ENCODE measurements at regions not wholly inside any gene's neighbourhood (a gene's known extent, or its start where the extent isn't known, plus 50 kb on each side); places are given as distances from the start of the nearest gene placed in this dataset.

DNA sequence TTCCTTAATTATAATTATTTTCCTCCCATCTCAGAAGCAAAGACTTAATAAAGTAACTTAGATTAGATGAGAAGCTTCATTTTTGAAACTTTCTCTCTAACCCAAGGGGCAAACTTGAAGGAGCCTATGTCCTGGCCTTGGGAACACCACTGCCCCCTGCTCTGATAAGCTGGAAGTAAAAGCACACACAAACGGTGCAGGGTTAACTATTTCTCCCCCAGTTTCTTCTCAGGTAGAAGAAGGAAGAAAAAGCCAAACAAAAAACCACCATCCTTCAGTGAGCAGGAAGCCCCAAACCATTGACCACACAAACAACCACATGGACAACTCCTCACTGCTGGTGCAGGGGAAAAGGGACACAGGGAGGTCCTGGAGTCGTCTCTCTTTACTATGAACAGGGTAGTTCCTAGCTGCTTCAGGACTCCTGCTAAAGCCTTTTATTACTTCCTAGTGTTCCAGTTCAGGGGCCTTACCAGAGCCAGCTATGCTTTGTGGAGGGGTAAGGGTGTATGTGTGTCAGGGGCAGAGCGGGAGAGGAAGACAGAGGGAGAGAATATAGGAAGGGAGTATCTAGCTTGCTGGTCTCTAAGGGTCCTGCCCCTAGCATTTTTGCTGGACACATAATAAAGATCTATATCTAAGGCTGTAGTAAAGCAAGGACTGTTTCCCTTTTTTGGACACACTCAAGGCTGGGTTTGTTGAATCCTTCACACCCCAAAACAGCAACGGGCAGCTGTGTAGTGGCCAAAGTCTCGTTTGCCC lies 94.0 kb upstream of the UMPS start:
- H3K18ac ChIP-seq (ENCODE audit: extremely low read depth, low read length): no peak overlapping the region
- no peak overlapping the region for H4K91ac ChIP-seq (replicated peaks; ENCODE audit: insufficient read length, low read length)
- H3K27ac ChIP-seq (ENCODE audit: low read depth, low read length): no peak overlapping the region
- H3K79me1 ChIP-seq (ENCODE audit: low read depth, low read length): no peaks in the 10 kb centered on the region
- H4K20me1 ChIP-seq (replicated peaks in 1 of 2; ENCODE audit: control insufficient read depth in 1 of 2, insufficient read depth in 2 of 2, low read length in 2 of 2): no peaks in the 10 kb centered on the region
- TF ChIP-seq SP4 (IDR thresholded peaks at IDR 0.05; ENCODE audit: low read length) (no peak), RAD21 (IDR thresholded peaks at IDR 0.05 in 1 of 2, conservative IDR thresholded peaks at IDR 0.05 in 1 of 2; ENCODE audit: low read depth in 2 of 2, low read length in 2 of 2) (peak in 1 of 2 experiments; percentile 38; a peak in 1 of 4 replicates)
- TF ChIP-seq, protein P1, sequence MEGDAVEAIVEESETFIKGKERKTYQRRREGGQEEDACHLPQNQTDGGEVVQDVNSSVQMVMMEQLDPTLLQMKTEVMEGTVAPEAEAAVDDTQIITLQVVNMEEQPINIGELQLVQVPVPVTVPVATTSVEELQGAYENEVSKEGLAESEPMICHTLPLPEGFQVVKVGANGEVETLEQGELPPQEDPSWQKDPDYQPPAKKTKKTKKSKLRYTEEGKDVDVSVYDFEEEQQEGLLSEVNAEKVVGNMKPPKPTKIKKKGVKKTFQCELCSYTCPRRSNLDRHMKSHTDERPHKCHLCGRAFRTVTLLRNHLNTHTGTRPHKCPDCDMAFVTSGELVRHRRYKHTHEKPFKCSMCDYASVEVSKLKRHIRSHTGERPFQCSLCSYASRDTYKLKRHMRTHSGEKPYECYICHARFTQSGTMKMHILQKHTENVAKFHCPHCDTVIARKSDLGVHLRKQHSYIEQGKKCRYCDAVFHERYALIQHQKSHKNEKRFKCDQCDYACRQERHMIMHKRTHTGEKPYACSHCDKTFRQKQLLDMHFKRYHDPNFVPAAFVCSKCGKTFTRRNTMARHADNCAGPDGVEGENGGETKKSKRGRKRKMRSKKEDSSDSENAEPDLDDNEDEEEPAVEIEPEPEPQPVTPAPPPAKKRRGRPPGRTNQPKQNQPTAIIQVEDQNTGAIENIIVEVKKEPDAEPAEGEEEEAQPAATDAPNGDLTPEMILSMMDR (IDR thresholded peaks at IDR 0.05; ENCODE audit: control extremely low read depth in 1 of 3, insufficient read depth in 1 of 3, low read depth in 1 of 3, low read length in 3 of 3): peak in 2 of 3 experiments; percentile 9 to 31; a peak in 1 of 4 replicates
- ChIA-PET POLR2A (ENCODE audit: partially characterized antibody) (interaction anchor here (1.3 kb wide), 1 partner anchor 31 kb away, joined by 3 read pairs; no protein-coding TSS in a partner anchor), CTCF (ENCODE audit: partially characterized antibody) (interaction anchor here (0.6 to 3.4 kb wide), 27 partner anchors 9 to 1180 kb away, joined by 3 to 21 read pairs (median 4); no protein-coding TSS in a partner anchor)
- peak overlapping the region; percentile 54; the same call in 1 of the 2 replicates for H2BK5ac ChIP-seq (ENCODE audit: low read depth, low read length)
- H3K23ac ChIP-seq (ENCODE audit: insufficient read length): no peak overlapping the region
- H2BK15ac ChIP-seq (ENCODE audit: low read length): no peak overlapping the region
- no peak overlapping the region for H3K4me3 ChIP-seq (ENCODE audit: extremely low read depth in 1 of 4, insufficient read depth in 2 of 4, low read depth in 3 of 4, low read length in 4 of 4)
- WGBS, 2 experiments (ENCODE audit: extremely low coverage in 1 of 2, insufficient coverage in 1 of 2, insufficient read length in 1 of 2, insufficient replicate concordance in 2 of 2, low coverage in 1 of 2, low lambda C conversion rate in 2 of 2, missing lambda C conversion rate in 1 of 2): 71% methylated on average over 5 of the region's 5 CpGs; no CpG with 5 or more reads in 1 of the 2 experiments
- H3K4me1 ChIP-seq (replicated peaks in 1 of 4; ENCODE audit: control insufficient read depth in 3 of 4, insufficient read depth in 4 of 4, low read length in 3 of 4): peaks cover 4 to 23% (median 13%) of the 10 kb centered on the region in 4 experiments
- H3K9ac ChIP-seq (replicated peaks in 1 of 4; ENCODE audit: extremely low read depth in 1 of 4, low read depth in 3 of 4, low read length in 3 of 4): no peak overlapping the region
- H2AK5ac ChIP-seq (ENCODE audit: low read depth, low read length): no peak overlapping the region
- peak overlapping the region; percentile 76 for H2AFZ ChIP-seq (ENCODE audit: low read length)
- H4K5ac ChIP-seq (ENCODE audit: insufficient read length, low read depth, low read length): no peak overlapping the region
- peak overlapping the region; percentile 22; the same call in 1 of the 2 replicates for H2BK12ac ChIP-seq (ENCODE audit: low read depth, low read length)
- H3K9me3 ChIP-seq (ENCODE audit: insufficient read depth in 2 of 2, low read depth in 1 of 2, low read length in 1 of 2): no peaks in the 10 kb centered on the region; a peak in 2 of 4 replicates
- DNase-seq (ENCODE audit: low read depth in 1 of 2, low spot score in 2 of 2) (no peak), FAIRE-seq (no peak)
- H2BK20ac ChIP-seq (ENCODE audit: low read length): peak overlapping the region; percentile 72; the same call in 1 of the 2 replicates
- H3K23me2 ChIP-seq (ENCODE audit: low read depth, low read length): no peaks in the 10 kb centered on the region
- no peak overlapping the region for H3K4ac ChIP-seq (replicated peaks; ENCODE audit: insufficient read length, low read depth, low read length)
- no peak overlapping the region for H3K14ac ChIP-seq (ENCODE audit: insufficient read length)
- no peak overlapping the region for H3K4me2 ChIP-seq (ENCODE audit: insufficient read depth in 1 of 2, low read depth in 2 of 2, low read length in 2 of 2)
- H4K8ac ChIP-seq (ENCODE audit: extremely low read depth, insufficient read depth, low read length): no peak overlapping the region
- H3K56ac ChIP-seq (replicated peaks; ENCODE audit: insufficient read length, low read depth, low read length): no peak overlapping the region
- H3K36me3 ChIP-seq (ENCODE audit: control insufficient read depth in 2 of 4, insufficient read depth in 4 of 4, low read length in 3 of 4): no peaks in the 10 kb centered on the region
- H3K79me2 ChIP-seq (ENCODE audit: control insufficient read depth in 1 of 2, insufficient read depth in 2 of 2, low read length in 2 of 2): no peaks in the 10 kb centered on the region
- no peak overlapping the region for H2BK120ac ChIP-seq (replicated peaks; ENCODE audit: low read depth, low read length)
- no peaks in the 10 kb centered on the region; a peak in 1 of 7 replicates for H3K27me3 ChIP-seq (replicated peaks in 1 of 4; ENCODE audit: control insufficient read depth in 3 of 4, extremely low read depth in 1 of 4, insufficient read depth in 3 of 4, low read length in 3 of 4)
